ENCODE measurements at regions not wholly inside any gene's neighbourhood (a gene's known extent, or its start where the extent isn't known, plus 50 kb on each side); places are given as distances from the start of the nearest gene placed in this dataset.

DNA sequence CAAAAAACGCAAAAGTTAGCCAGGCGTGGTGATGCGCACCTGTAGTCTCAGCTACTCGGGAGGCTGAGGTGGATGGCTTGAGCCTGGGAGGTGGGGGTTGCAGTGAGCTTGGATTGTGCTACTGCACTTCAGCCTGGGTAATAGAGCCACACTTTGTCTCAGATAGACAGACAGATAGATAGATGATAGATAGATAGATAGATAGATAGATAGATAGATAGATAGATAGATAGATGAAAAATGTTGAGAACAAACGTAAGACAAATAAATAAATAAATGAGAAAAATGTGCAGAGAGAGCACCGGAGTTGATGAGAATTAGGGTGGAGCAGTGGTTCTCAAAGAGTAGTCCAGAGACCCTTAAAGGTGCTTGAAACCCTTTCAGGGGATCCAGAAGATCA lies 58.4 kb upstream of the ARL8B start:
- TF ChIP-seq CTCF (IDR thresholded peaks at IDR 0.05 in 4 of 5, conservative IDR thresholded peaks at IDR 0.05 in 1 of 5) (no peak), POLR2A (IDR thresholded peaks at IDR 0.05) (no peak)

Data from gastrocnemius medialis (tissue), 4 donors.